HG03460 (cell line): ENCODE measurements at regions not wholly inside any gene's neighbourhood (a gene's known extent, or its start where the extent isn't known, plus 50 kb on each side); places are given as distances from the start of the nearest gene placed in this dataset.

Source experiments
- ATAC-seq: cut with Tn5 transposase; IDR thresholded peaks from one replicate; pipeline ENCODE4 v1.9.1; 2021; ENCODE audit not compliant: unreplicated experiment

GRCh38 chr16:51445250-51445649 is 294.2 kb upstream of the SALL1 start:
- no peak for ATAC-seq

- ATAC-seq: no peak
Observed at GRCh38 chr16:51443934-51444333, 292.9 kb upstream of the SALL1 start.

DNA sequence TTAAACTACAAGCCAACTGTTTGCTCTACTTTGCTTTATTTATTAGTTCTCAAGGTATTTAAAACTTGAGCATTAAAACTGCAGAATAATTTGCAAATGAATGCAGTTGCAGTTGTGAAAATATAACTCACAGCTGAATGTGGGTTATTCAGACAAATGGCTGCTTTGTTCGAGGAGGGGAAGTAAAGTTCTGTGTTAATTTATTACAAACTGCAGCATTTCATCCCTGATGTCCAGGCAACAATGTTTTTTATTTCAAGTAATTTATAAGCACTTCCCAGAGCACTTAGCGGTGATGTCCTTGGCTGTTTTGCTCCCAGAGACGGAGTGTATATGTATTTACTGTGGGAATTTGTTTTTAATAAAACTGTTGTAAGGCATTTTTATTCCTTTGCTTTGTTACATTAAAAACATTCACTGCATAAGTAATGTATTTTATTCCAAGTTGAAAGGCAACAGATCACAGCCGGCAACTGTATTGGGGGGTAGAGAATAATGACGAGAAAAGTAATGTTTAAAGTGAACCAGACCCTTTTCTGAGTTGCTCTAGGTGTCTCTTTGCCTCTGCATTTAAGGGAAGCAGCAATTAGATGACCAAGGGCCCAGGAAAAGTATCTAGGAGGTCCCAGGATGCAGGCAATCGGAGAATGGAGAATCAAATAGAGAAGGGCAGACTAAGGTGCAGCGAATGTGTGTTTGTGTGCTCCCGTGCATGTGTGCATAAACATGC is 291.2 kb upstream of the SALL1 start:
- no peak for ATAC-seq

DNA sequence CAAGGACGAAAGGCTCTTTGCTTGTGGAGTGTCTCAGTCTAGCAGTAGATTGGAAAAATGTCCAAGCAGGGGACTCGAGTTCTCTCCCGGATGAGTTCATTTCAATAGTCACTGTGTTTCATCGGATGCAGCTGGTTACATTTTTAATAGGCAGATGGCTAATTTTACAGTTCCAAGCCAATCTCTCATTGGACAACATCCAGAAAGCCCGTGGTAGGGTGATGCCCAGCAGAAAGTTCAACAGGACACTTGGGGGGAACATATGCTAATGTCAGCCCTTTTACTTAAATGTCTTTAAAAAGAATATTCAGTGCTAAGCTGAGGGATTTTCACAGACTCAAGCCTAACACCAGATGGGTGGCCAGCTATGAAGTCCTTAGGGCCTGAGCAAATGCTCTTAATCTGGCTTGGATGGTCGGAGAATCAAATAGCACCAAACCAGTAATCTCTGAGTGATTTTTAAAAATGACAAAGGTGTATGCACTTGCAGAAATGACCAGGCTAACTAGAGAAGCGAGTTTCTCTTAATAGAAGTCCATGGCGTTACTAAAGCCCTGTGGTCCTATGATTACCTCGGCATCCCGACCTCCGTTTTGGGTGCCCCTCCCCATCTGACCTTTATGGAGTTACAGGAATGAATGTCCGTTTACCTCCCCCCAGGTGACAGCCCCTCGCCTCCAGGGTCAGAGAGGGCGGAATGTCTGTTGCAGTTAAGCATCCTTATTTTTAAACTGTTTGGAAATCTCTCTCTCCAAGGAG is 289.2 kb upstream of the SALL1 start:
- no peak for ATAC-seq

DNA sequence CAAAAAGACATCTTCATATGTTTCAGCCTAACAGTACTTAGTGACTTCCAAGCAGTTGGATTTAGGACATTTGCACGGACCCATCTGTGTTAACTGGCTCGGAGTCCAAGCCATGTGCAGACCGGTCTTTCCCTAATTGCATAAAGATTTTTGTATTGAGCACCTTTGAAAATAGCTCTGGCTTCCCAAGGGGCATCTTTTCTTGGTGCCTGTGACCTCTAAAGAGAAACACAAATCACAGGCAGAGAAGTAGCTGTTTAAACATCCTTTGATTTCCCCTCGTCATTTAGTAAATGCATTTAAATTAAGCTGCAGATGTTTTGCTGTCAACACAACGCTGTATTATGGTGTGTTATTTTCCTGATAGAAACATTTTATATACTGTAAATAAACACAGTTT is 288.2 kb upstream of the SALL1 start:
- ATAC-seq: no peak

- no peak for ATAC-seq
Observed at GRCh38 chr16:51436742-51437141, 285.7 kb upstream of the SALL1 start.

- no peak for ATAC-seq
Observed at GRCh38 chr16:51434567-51435198, 283.6 kb upstream of the SALL1 start.

- no peak for ATAC-seq
Observed at GRCh38 chr16:51433599-51433998, 282.5 kb upstream of the SALL1 start.

DNA sequence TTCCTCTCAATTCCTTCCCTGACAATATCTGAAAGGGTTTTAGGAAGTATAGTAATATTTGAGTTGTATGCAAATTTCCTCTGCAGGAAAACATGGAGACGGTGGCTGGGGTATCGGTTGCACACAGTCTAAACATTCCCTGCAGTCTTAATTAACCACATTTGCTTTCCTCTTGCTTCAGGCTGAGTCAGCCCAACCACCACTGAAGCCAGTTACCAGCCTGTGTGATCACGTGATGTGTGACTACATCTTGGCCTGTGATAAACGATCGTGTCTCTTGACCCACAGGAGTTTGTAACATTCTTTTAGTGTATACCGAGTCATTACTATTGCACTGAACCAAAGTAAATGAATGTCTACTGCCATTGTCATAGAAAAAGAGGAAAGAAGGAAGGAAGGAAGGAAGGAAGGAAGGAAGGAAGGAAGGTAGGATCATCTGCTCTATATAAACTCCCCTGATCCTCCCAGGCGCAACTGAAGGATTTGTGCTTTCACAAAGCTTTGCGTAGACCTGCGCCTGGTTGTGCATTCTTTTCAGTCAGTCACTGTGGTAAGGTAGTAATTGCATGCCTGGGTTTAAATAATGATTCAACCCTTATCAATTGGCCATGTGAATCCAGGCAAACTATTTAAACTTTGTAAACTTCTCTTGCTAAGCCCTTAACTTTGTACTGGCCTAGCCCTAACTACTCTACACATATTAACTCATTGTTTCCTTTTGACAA is 280.6 kb upstream of the SALL1 start:
- ATAC-seq: no peak

DNA sequence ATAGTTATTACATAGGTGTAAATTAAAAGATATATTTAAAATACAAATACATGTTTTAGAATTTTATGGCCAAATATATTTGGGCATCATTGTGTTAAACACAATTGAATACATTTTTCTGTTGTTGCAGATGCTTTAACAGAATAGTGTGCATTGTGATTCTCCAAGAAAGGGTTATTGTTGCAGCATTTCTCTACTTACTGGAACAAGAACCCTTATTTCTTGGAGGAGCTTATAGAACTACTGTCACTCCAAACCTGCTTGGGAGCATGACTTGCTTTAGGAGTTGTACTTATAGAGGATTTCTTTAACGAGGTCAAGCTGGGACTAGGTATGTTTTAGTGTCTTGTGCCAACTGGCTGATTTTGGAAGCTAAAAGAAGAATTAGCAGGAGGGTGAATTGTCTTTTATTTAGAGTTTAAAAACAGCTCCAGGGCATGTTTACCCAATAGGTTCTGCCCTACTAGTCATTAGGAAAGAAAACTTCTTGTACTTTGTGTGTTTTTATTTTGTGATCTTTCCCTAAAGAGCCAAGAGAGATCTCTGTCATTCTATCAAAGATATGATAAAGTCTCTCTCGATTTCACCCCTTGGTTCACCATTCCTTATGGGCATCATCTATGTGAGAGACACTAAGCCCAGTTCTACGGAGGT is 279.8 kb upstream of the SALL1 start:
- no peak for ATAC-seq

GRCh38 chr16:51429041-51429440 is 278.0 kb upstream of the SALL1 start:
- no peak for ATAC-seq

GRCh38 chr16:51427085-51427484 is 276.0 kb upstream of the SALL1 start:
- ATAC-seq: no peak

DNA sequence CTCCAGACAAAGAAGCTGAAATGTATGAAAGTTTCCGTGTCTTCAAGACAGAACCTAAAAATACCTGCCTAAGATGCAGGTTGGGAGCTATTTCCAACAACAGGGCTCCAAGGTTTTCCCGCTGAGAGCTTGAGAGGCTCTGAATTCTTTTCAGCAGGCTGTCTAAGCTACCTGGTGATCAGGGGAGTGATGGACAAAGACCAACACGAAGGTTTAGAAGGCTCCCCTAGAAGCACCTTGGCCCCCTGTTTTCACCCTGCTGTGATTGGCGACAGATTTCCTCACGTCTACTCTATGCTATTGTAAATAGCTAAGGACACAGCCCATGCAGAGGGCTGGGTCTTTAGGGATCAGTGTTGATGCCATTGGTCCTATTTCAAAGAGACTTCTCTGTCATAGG is 275.2 kb upstream of the SALL1 start:
- no peak for ATAC-seq

GRCh38 chr16:51420247-51420646 is 269.2 kb upstream of the SALL1 start:
- ATAC-seq: no peak

DNA sequence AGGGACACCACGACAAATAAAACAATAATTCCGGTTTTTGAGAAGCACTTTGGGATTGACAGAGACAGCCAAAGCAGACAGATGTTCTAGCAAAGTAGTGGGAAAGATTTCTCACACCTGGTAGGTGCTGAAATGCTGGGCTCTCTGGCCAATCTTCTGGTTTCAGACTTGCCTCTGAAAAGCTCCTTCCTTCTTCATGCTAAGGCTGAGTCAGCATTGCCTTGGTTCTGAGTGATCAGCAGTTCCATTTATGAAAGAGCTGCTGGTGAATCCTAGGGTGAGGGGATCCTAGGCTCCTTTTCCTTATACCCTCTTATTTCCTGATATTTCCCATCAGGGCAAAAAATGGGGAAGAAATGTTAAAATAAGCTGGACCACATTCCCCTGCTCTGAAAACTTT is 268.7 kb upstream of the SALL1 start:
- ATAC-seq: no peak

- no peak for ATAC-seq
Observed at GRCh38 chr16:51418258-51418657, 267.2 kb upstream of the SALL1 start.

- no peak for ATAC-seq
Observed at GRCh38 chr16:51416926-51417325, 265.9 kb upstream of the SALL1 start.

DNA sequence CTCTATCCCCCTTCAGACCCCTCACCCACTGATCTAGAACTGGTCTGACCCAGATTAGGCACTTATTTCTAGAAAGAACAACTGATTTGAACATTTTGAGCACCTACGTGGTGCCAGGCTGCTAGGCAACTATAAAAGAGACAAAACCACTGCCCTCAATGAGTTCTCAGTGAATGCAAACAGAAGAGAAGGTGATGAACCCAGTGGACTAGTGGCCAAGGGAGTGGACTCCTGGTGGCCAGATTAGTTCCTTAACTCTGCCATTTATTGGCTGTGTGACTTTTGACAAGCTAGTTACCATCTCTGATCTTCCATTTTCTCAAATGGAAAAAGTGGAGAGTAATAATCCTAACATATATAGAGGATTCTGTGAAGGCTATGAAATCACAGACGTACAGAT is 259.1 kb upstream of the SALL1 start:
- no peak for ATAC-seq

DNA sequence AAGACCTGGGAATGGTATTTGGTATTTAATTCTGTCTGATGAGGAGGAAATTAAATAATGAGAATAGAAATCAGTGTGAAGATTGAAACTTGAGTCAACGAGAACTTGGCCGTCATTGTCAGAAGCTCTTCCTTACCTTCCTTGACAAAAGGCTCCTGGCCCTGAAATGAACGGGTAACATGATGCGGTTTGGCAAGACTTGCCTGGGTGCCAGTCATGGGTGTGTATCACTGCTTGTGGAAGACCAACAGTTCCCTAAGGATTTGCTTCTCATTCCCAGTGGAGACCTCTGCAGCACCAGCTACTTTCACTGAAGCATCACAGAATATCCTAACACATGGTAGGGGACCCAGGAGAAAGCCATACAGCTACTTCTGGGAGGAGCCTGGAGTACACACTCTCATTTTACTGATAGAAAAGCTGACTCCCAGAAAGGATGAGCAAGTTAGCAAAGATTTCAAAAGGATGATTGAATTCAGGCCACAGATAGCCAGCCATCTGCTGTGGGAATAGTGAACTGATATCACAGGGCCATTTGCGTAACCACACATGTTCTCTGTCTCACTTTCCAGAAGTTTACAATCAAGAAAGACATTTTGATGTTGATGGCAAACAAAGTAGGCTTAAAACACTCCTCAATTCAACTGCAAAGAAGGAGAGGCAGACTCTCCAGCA is 258.1 kb upstream of the SALL1 start:
- no peak for ATAC-seq

- ATAC-seq: no peak
Observed at GRCh38 chr16:51408357-51408756, 257.3 kb upstream of the SALL1 start.
